ENCODE measurements at regions not wholly inside any gene's neighbourhood (a gene's known extent, or its start where the extent isn't known, plus 50 kb on each side); places are given as distances from the start of the nearest gene placed in this dataset.

DNA sequence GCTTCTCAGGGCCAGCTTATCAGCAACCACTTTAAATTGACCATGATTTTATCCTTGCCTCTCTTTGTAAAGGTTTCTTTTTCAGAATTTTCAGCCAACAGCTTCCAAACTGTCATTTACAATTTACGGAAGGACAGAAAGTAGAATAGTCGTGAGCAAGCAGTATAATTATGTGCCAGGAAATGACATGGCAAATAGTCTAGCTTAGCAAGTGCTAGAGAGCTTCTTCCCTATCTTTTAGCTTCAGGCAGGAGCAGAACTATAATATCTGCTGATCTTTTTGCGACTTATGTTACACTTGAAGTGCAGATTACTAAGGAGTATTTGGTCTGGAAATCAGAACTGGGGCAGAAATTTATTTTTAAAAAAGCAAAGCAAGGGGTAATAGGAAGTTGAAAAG is 123.0 kb upstream of the AP1S2 start:
- ATAC-seq (peak in 1 of 4 donors; percentile 42), DNase-seq (no peak)
- Histone ChIP-seq H3K4me3 (no peak overlapping the region), H3K9me3 (no peaks in the 10 kb centered on the region), H3K27me3 (peaks cover 0 to 35% (median 0%) of the 10 kb centered on the region in 9 donors), H3K36me3 (no peaks in the 10 kb centered on the region), H3K27ac (peak overlapping the region in 1 of 12 donors; percentile 57), H3K4me1 (peaks cover 0 to 11% (median 0%) of the 10 kb centered on the region in 12 donors)
- no peak for TF ChIP-seq POLR2A (IDR thresholded peaks at IDR 0.05)
- TF ChIP-seq, protein P1, sequence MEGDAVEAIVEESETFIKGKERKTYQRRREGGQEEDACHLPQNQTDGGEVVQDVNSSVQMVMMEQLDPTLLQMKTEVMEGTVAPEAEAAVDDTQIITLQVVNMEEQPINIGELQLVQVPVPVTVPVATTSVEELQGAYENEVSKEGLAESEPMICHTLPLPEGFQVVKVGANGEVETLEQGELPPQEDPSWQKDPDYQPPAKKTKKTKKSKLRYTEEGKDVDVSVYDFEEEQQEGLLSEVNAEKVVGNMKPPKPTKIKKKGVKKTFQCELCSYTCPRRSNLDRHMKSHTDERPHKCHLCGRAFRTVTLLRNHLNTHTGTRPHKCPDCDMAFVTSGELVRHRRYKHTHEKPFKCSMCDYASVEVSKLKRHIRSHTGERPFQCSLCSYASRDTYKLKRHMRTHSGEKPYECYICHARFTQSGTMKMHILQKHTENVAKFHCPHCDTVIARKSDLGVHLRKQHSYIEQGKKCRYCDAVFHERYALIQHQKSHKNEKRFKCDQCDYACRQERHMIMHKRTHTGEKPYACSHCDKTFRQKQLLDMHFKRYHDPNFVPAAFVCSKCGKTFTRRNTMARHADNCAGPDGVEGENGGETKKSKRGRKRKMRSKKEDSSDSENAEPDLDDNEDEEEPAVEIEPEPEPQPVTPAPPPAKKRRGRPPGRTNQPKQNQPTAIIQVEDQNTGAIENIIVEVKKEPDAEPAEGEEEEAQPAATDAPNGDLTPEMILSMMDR (IDR thresholded peaks at IDR 0.05), result no peak
- intact Hi-C loops (cut with DNase I), result no loop called here
- 44 to 66% (median 55%) methylated on average over 3 of the region's 3 CpGs for WGBS, 4 donors

DNA sequence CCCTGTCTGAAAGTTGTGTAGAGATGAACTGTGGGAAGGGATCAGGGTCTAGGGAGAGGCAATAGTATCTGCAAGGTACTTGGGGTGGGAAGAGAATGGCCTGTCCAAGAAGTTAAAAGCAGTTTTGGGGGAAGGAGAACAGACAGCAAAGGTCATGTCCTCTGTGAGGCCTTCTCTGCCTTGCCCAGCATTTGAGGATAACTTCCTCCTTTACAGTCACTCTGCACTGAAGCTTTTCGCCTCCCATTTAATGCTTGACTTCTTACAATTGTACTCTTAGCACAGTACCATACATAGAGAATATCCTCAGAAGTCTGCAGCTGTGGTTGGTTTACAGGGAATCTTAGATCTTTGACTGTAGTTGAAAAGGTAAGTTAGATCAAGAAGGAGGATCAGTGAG is 121.8 kb upstream of the AP1S2 start:
- ATAC-seq, result no peak
- peaks cover 0 to 23% (median 0%) of the 10 kb centered on the region in 9 donors for H3K27me3 ChIP-seq

DNA sequence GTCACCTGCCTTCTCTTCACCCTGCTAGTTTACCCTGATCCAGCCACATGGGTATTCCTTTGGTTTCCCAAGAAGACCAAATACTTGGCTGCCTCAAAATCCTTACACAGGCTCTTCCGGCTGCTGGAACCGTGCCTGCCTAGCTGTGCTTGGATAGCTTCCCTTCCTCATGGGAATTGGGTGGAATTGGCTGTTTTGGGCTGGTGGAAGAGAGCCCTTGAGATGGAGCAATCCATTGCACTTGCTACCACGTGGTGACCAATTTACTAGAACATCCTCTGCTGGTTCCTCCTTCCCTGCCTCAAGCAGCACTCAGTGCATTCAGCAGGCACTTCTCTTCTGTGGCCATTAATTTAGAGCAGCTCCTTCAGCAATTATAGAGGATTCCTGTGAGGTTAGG is 119.3 kb upstream of the AP1S2 start:
- no peaks in the 10 kb centered on the region for H3K36me3 ChIP-seq
- intact Hi-C loops (cut with DNase I), result loop anchor here in 3 of 10 donors (2.0 to 5.0 kb wide), 2 partner anchors 119 to 122 kb away; partner anchors contain the start of gene AP1S2 (in 3 of the 3)
- no peak overlapping the region for H3K27ac ChIP-seq
- peaks cover 0 to 11% (median 0%) of the 10 kb centered on the region in 12 donors for H3K4me1 ChIP-seq
- ATAC-seq, result peak in 3 of 4 donors; percentile 34 to 69 (median 59)
- WGBS, 4 donors, result 39 to 51% (median 44%) methylated on average over 3 of the region's 3 CpGs
- DNase-seq, result peak; percentile 9 to 48 (median 37)
- TF ChIP-seq POLR2A (IDR thresholded peaks at IDR 0.05), result no peak
- TF ChIP-seq, protein P1 (IDR thresholded peaks at IDR 0.05), result no peak
- no peak overlapping the region for H3K4me3 ChIP-seq
- H3K27me3 ChIP-seq, result peaks cover 0 to 17% (median 0%) of the 10 kb centered on the region in 9 donors
- H3K9me3 ChIP-seq, result no peaks in the 10 kb centered on the region

More for the DNA sequence above, 121.8 kb upstream of the AP1S2 start:
- H3K27ac ChIP-seq, result peak overlapping the region in 1 of 12 donors; percentile 57
- TF ChIP-seq, protein P1 (IDR thresholded peaks at IDR 0.05), result no peak
- TF ChIP-seq POLR2A (IDR thresholded peaks at IDR 0.05), result no peak
- H3K36me3 ChIP-seq, result no peaks in the 10 kb centered on the region
- H3K9me3 ChIP-seq, result no peaks in the 10 kb centered on the region
- no peak overlapping the region for H3K4me3 ChIP-seq
- no peak for DNase-seq
- intact Hi-C loops (cut with DNase I), result no loop called here
- peaks cover 0 to 11% (median 0%) of the 10 kb centered on the region in 12 donors for H3K4me1 ChIP-seq
- 84 to 97% (median 89%) methylated on average over 1 of the region's 1 CpG for WGBS, 4 donors

DNA sequence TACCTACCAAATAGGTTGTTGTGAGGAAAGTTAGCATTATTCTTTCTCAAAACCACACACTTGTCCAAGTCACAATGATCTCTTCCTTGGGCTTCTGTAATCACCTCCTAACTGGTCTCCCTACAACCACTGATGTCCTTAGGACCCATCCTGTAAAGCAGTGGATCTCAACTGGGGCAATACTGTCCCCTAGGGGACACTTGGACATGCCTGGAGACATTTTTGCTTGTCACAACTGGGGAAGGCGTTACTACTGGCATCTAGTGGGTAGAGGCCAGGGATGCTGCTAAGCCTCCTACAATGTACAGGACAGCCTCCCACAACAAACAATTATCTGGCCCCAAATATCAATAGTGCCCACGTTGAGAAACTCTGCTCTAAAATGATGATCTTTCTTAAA is 118.7 kb upstream of the AP1S2 start:
- 44 to 63% (median 51%) methylated on average over 2 of the region's 2 CpGs for WGBS, 4 donors
- ATAC-seq (peak in 3 of 4 donors; percentile 82 to 86 (median 83)), DNase-seq (peak in 3 of 5 donors; percentile 19 to 25 (median 25))
- Histone ChIP-seq H3K4me3 (no peak overlapping the region), H3K27ac (no peak overlapping the region), H3K36me3 (no peaks in the 10 kb centered on the region), H3K4me1 (peaks cover 0 to 11% (median 0%) of the 10 kb centered on the region in 12 donors), H3K27me3 (peaks cover 0 to 17% (median 0%) of the 10 kb centered on the region in 9 donors), H3K9me3 (no peaks in the 10 kb centered on the region)
- intact Hi-C loops (cut with DNase I), result loop anchor here in 3 of 10 donors (2.0 to 5.0 kb wide), 2 partner anchors 118 to 121 kb away; partner anchors contain the start of gene AP1S2 (in 3 of the 3)
- TF ChIP-seq, protein P1 (IDR thresholded peaks at IDR 0.05), result peak; percentile 32 to 61 (median 44)
- TF ChIP-seq POLR2A (IDR thresholded peaks at IDR 0.05), result no peak
